ENCODE measurements at regions not wholly inside any gene's neighbourhood (a gene's known extent, or its start where the extent isn't known, plus 50 kb on each side); places are given as distances from the start of the nearest gene placed in this dataset.

DNA sequence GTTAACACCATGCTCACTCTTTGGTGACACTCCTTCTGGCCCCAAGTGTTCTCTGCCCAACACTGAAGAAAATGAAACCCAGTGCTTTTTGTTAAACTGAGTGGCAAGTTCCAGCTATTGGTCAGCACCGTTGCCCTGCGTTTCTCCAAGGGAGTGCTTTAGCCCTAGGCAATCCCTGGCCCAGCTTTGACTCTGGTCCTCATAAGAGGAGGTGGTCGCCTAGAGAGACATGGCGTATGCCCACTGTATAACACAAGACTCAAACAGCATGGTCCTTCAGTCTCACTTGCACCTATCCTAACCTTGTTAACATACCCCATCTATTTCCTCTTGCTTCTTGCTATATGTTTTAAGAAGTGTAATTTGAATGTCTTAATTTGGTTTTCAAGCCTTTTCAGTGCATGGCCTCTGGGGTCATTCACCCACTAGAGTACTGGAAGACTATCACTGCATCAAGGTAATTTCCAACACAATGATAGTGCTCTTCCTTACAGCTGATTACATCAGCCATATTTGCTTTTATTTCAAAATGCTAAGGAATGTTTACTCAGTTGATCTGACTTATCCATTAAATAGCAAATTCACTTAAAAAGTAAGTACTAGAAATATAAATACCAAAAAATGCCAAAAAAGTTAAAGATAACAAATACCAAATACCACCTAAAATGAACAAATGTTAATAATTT, 190.5 kb upstream of the SOX21 start:
- no peak for DNase-seq (ENCODE audit: low spot score)
- Histone ChIP-seq H4K20me1 (replicated peaks; ENCODE audit: insufficient read depth) (no peaks in the 10 kb centered on the region), H3F3A (replicated peaks; ENCODE audit: low read depth) (no peaks in the 10 kb centered on the region), H3K27ac (ENCODE audit: low read depth) (no peak overlapping the region), H3K9me2 (ENCODE audit: insufficient read depth) (0 out of 2 replicates have a peak, but pooled peaks cover 6% of the 10 kb centered on the region), H3K4me2 (no peak overlapping the region), H3K4me1 (ENCODE audit: insufficient read depth) (no peaks in the 10 kb centered on the region), H3K27me3 (ENCODE audit: insufficient read depth) (no peaks in the 10 kb centered on the region), H3K4me3 (no peak overlapping the region), H3K79me2 (replicated peaks; ENCODE audit: insufficient read depth) (no peaks in the 10 kb centered on the region), H3K36me3 (ENCODE audit: insufficient read depth) (no peaks in the 10 kb centered on the region), H2AFZ (no peak overlapping the region)
- Mint-ChIP-seq H3K4me1 (peaks cover 8% of the 10 kb centered on the region; the same call in 2 of the 3 replicates), H3K4me3 (no peak overlapping the region), H3K36me3 (ENCODE audit: low read depth) (no peaks in the 10 kb centered on the region), H3K27me3 (ENCODE audit: insufficient read depth, low read depth, poor library complexity) (no peaks in the 10 kb centered on the region), H3K27ac (no peak overlapping the region), H3K9me3 (no peaks in the 10 kb centered on the region)
- TF ChIP-seq, protein P1, sequence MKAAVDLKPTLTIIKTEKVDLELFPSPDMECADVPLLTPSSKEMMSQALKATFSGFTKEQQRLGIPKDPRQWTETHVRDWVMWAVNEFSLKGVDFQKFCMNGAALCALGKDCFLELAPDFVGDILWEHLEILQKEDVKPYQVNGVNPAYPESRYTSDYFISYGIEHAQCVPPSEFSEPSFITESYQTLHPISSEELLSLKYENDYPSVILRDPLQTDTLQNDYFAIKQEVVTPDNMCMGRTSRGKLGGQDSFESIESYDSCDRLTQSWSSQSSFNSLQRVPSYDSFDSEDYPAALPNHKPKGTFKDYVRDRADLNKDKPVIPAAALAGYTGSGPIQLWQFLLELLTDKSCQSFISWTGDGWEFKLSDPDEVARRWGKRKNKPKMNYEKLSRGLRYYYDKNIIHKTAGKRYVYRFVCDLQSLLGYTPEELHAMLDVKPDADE (IDR thresholded peaks at IDR 0.05): no peak
- TF ChIP-seq, protein P2, sequence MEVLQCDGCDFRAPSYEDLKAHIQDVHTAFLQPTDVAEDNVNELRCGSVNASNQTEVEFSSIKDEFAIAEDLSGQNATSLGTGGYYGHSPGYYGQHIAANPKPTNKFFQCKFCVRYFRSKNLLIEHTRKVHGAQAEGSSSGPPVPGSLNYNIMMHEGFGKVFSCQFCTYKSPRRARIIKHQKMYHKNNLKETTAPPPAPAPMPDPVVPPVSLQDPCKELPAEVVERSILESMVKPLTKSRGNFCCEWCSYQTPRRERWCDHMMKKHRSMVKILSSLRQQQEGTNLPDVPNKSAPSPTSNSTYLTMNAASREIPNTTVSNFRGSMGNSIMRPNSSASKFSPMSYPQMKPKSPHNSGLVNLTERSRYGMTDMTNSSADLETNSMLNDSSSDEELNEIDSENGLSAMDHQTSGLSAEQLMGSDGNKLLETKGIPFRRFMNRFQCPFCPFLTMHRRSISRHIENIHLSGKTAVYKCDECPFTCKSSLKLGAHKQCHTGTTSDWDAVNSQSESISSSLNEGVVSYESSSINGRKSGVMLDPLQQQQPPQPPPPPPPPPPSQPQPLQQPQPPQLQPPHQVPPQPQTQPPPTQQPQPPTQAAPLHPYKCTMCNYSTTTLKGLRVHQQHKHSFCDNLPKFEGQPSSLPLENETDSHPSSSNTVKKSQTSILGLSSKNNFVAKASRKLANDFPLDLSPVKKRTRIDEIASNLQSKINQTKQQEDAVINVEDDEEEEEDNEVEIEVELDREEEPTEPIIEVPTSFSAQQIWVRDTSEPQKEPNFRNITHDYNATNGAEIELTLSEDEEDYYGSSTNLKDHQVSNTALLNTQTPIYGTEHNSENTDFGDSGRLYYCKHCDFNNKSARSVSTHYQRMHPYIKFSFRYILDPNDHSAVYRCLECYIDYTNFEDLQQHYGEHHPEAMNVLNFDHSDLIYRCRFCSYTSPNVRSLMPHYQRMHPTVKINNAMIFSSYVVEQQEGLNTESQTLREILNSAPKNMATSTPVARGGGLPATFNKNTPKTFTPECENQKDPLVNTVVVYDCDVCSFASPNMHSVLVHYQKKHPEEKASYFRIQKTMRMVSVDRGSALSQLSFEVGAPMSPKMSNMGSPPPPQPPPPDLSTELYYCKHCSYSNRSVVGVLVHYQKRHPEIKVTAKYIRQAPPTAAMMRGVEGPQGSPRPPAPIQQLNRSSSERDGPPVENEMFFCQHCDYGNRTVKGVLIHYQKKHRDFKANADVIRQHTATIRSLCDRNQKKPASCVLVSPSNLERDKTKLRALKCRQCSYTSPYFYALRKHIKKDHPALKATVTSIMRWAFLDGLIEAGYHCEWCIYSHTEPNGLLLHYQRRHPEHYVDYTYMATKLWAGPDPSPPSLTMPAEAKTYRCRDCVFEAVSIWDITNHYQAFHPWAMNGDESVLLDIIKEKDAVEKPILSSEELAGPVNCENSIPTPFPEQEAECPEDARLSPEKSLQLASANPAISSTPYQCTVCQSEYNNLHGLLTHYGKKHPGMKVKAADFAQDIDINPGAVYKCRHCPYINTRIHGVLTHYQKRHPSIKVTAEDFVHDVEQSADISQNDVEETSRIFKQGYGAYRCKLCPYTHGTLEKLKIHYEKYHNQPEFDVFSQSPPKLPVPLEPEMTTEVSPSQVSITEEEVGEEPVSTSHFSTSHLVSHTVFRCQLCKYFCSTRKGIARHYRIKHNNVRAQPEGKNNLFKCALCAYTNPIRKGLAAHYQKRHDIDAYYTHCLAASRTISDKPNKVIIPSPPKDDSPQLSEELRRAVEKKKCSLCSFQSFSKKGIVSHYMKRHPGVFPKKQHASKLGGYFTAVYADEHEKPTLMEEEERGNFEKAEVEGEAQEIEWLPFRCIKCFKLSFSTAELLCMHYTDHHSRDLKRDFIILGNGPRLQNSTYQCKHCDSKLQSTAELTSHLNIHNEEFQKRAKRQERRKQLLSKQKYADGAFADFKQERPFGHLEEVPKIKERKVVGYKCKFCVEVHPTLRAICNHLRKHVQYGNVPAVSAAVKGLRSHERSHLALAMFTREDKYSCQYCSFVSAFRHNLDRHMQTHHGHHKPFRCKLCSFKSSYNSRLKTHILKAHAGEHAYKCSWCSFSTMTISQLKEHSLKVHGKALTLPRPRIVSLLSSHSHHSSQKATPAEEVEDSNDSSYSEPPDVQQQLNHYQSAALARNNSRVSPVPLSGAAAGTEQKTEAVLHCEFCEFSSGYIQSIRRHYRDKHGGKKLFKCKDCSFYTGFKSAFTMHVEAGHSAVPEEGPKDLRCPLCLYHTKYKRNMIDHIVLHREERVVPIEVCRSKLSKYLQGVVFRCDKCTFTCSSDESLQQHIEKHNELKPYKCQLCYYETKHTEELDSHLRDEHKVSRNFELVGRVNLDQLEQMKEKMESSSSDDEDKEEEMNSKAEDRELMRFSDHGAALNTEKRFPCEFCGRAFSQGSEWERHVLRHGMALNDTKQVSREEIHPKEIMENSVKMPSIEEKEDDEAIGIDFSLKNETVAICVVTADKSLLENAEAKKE (CRISPR knock-in tag; IDR thresholded peaks at IDR 0.05): no peak
- TF ChIP-seq ZNF114 (CRISPR knock-in tag; IDR thresholded peaks at IDR 0.05) (no peak), ZNF331 (CRISPR knock-in tag; IDR thresholded peaks at IDR 0.05; ENCODE audit: low read depth) (no peak), EZH2phosphoT487 (IDR thresholded peaks at IDR 0.05; ENCODE audit: unreplicated experiment) (no peak), JUNB (IDR thresholded peaks at IDR 0.05; ENCODE audit: unreplicated experiment) (no peak), NANOG (IDR thresholded peaks at IDR 0.05; ENCODE audit: borderline replicate concordance) (no peak), STAT1 (IDR thresholded peaks at IDR 0.05; ENCODE audit: unreplicated experiment) (no peak), CREB1 (CRISPR knock-in tag; IDR thresholded peaks at IDR 0.05; ENCODE audit: low read depth) (no peak), POLR2AphosphoS5 (IDR thresholded peaks at IDR 0.05; ENCODE audit: low read depth) (no peak), EZH2 (IDR thresholded peaks at IDR 0.05; ENCODE audit: low read depth, unreplicated experiment) (no peak)
- TF ChIP-seq, protein P3, sequence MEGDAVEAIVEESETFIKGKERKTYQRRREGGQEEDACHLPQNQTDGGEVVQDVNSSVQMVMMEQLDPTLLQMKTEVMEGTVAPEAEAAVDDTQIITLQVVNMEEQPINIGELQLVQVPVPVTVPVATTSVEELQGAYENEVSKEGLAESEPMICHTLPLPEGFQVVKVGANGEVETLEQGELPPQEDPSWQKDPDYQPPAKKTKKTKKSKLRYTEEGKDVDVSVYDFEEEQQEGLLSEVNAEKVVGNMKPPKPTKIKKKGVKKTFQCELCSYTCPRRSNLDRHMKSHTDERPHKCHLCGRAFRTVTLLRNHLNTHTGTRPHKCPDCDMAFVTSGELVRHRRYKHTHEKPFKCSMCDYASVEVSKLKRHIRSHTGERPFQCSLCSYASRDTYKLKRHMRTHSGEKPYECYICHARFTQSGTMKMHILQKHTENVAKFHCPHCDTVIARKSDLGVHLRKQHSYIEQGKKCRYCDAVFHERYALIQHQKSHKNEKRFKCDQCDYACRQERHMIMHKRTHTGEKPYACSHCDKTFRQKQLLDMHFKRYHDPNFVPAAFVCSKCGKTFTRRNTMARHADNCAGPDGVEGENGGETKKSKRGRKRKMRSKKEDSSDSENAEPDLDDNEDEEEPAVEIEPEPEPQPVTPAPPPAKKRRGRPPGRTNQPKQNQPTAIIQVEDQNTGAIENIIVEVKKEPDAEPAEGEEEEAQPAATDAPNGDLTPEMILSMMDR (conservative IDR thresholded peaks at IDR 0.05; ENCODE audit: low read depth in 2 of 2): no peak
- TF ChIP-seq, protein P4, sequence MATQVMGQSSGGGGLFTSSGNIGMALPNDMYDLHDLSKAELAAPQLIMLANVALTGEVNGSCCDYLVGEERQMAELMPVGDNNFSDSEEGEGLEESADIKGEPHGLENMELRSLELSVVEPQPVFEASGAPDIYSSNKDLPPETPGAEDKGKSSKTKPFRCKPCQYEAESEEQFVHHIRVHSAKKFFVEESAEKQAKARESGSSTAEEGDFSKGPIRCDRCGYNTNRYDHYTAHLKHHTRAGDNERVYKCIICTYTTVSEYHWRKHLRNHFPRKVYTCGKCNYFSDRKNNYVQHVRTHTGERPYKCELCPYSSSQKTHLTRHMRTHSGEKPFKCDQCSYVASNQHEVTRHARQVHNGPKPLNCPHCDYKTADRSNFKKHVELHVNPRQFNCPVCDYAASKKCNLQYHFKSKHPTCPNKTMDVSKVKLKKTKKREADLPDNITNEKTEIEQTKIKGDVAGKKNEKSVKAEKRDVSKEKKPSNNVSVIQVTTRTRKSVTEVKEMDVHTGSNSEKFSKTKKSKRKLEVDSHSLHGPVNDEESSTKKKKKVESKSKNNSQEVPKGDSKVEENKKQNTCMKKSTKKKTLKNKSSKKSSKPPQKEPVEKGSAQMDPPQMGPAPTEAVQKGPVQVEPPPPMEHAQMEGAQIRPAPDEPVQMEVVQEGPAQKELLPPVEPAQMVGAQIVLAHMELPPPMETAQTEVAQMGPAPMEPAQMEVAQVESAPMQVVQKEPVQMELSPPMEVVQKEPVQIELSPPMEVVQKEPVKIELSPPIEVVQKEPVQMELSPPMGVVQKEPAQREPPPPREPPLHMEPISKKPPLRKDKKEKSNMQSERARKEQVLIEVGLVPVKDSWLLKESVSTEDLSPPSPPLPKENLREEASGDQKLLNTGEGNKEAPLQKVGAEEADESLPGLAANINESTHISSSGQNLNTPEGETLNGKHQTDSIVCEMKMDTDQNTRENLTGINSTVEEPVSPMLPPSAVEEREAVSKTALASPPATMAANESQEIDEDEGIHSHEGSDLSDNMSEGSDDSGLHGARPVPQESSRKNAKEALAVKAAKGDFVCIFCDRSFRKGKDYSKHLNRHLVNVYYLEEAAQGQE (IDR thresholded peaks at IDR 0.05; ENCODE audit: unreplicated experiment): no peak
- ATAC-seq: no peak
